Coronary artery (tissue), 2 donors: ENCODE measurements at regions not wholly inside any gene's neighbourhood (a gene's known extent, or its start where the extent isn't known, plus 50 kb on each side); places are given as distances from the start of the nearest gene placed in this dataset.

Experiments
- DNase-seq: peaks from one replicate; pipeline ENCODE4 v3.0.0-alpha.2; 2017; ENCODE audit warnings: low spot score
- H3K27ac ChIP-seq, 2 donors: fragments of 200-600 bp; sonication (generic); one replicate each; pipeline ENCODE4 v1.5.1; 2016 to 2019
- H3K4me3 ChIP-seq: fragments of 200-600 bp; sonication (generic); 2 replicates; pipeline ENCODE4 v1.5.1; 2016; ENCODE audit warnings: mild to moderate bottlenecking, moderate library complexity
- CTCF ChIP-seq: fragments of 200-600 bp; sonication (generic); IDR thresholded peaks from one replicate; pipeline ENCODE4 v1.5.1; 2019; ENCODE audit warnings: antibody characterized with exemption

- no peak overlapping the region for H3K27ac ChIP-seq
- no peak for TF ChIP-seq CTCF
- no peak for DNase-seq
- H3K4me3 ChIP-seq: no peak overlapping the region
Observed at GRCh38 chr2:126392889-126393288, 263.1 kb upstream of the GYPC start.

- DNase-seq: no peak
- Histone ChIP-seq H3K4me3 (no peak overlapping the region), H3K27ac (no peak overlapping the region)
- no peak for TF ChIP-seq CTCF
Observed at GRCh38 chr2:126399001-126399400, 257.0 kb upstream of the GYPC start.

- DNase-seq: no peak
- Histone ChIP-seq H3K27ac (no peak overlapping the region), H3K4me3 (no peak overlapping the region)
- no peak for TF ChIP-seq CTCF
Observed at GRCh38 chr2:126403039-126403628, 252.8 kb upstream of the GYPC start.

- no peak for TF ChIP-seq CTCF
- no peak for DNase-seq
- H3K27ac ChIP-seq: no peak overlapping the region
- no peak overlapping the region for H3K4me3 ChIP-seq
Observed at GRCh38 chr2:126406267-126406666, 249.7 kb upstream of the GYPC start.

- Histone ChIP-seq H3K4me3 (no peak overlapping the region), H3K27ac (no peak overlapping the region)
- no peak for DNase-seq
- no peak for TF ChIP-seq CTCF
Observed at GRCh38 chr2:126408671-126409070, 247.3 kb upstream of the GYPC start.

GRCh38 chr2:126409850-126410249, 246.1 kb upstream of the GYPC start:
- Histone ChIP-seq H3K27ac (no peak overlapping the region), H3K4me3 (no peak overlapping the region)
- TF ChIP-seq CTCF: no peak
- no peak for DNase-seq

GRCh38 chr2:126413079-126413478, 242.9 kb upstream of the GYPC start:
- H3K27ac ChIP-seq: no peak overlapping the region
- DNase-seq: no peak
- no peak overlapping the region for H3K4me3 ChIP-seq
- no peak for TF ChIP-seq CTCF
